ENCODE measurements at regions not wholly inside any gene's neighbourhood (a gene's known extent, or its start where the extent isn't known, plus 50 kb on each side); places are given as distances from the start of the nearest gene placed in this dataset.

- H3K9me3 ChIP-seq, result no peaks in the 10 kb centered on the region
- H3K4me3 ChIP-seq, result no peak overlapping the region
- no peak overlapping the region for H3K27ac ChIP-seq
- no peak for DNase-seq
- TF ChIP-seq EP300 (IDR thresholded peaks at IDR 0.05) (no peak), POLR2A (IDR thresholded peaks at IDR 0.05) (no peak), CTCF (IDR thresholded peaks at IDR 0.05) (no peak), POLR2AphosphoS5 (IDR thresholded peaks at IDR 0.05) (no peak)
- intact Hi-C loops (cut with DNase I), result no loop called here
- H3K27me3 ChIP-seq, result no peaks in the 10 kb centered on the region
- H3K4me1 ChIP-seq, result no peaks in the 10 kb centered on the region
- WGBS, 2 donors, result 64 to 77% methylated on average over 3 of the region's 3 CpGs
- no peaks in the 10 kb centered on the region for H3K36me3 ChIP-seq
Observed at GRCh38 chr12:32031109-32031508, 71.9 kb downstream of the RESF1 start.

- no peaks in the 10 kb centered on the region for H3K27me3 ChIP-seq
- WGBS, 2 donors, result 53 to 75% methylated on average over 7 of the region's 7 CpGs
- H3K9me3 ChIP-seq, result no peaks in the 10 kb centered on the region
- no peak for DNase-seq
- intact Hi-C loops (cut with DNase I), result no loop called here
- H3K36me3 ChIP-seq, result no peaks in the 10 kb centered on the region
- TF ChIP-seq EP300 (IDR thresholded peaks at IDR 0.05) (no peak), CTCF (IDR thresholded peaks at IDR 0.05) (no peak), POLR2AphosphoS5 (IDR thresholded peaks at IDR 0.05) (no peak), POLR2A (IDR thresholded peaks at IDR 0.05) (no peak)
- H3K4me1 ChIP-seq, result no peaks in the 10 kb centered on the region
- H3K27ac ChIP-seq, result no peak overlapping the region
- H3K4me3 ChIP-seq, result no peak overlapping the region
Observed at GRCh38 chr12:32032205-32032810, 73.1 kb downstream of the RESF1 start.

GRCh38 chr12:32033406-32033805 is 73.2 kb upstream of the BICD1 start:
- H3K36me3 ChIP-seq, result no peaks in the 10 kb centered on the region
- H3K4me1 ChIP-seq, result no peaks in the 10 kb centered on the region
- intact Hi-C loops (cut with DNase I), result no loop called here
- 84 to 86% methylated on average over 2 of the region's 2 CpGs for WGBS, 2 donors
- TF ChIP-seq CTCF (IDR thresholded peaks at IDR 0.05) (no peak), POLR2AphosphoS5 (IDR thresholded peaks at IDR 0.05) (no peak), POLR2A (IDR thresholded peaks at IDR 0.05) (no peak), EP300 (IDR thresholded peaks at IDR 0.05) (no peak)
- no peaks in the 10 kb centered on the region for H3K27me3 ChIP-seq
- no peak overlapping the region for H3K27ac ChIP-seq
- H3K4me3 ChIP-seq, result no peak overlapping the region
- no peak for DNase-seq
- no peaks in the 10 kb centered on the region for H3K9me3 ChIP-seq

GRCh38 chr12:32034045-32034444 is 72.6 kb upstream of the BICD1 start:
- Histone ChIP-seq H3K9me3 (no peaks in the 10 kb centered on the region), H3K27ac (no peak overlapping the region), H3K4me3 (no peak overlapping the region), H3K27me3 (no peaks in the 10 kb centered on the region), H3K36me3 (no peaks in the 10 kb centered on the region), H3K4me1 (no peaks in the 10 kb centered on the region)
- DNase-seq, result no peak
- WGBS, 2 donors, result 58 to 82% methylated on average over 2 of the region's 2 CpGs
- TF ChIP-seq POLR2AphosphoS5 (IDR thresholded peaks at IDR 0.05), result no peak
- no peak for TF ChIP-seq POLR2A (IDR thresholded peaks at IDR 0.05)
- no peak for TF ChIP-seq EP300 (IDR thresholded peaks at IDR 0.05)
- no peak for TF ChIP-seq CTCF (IDR thresholded peaks at IDR 0.05)
- intact Hi-C loops (cut with DNase I), result no loop called here

Measured in sigmoid colon (tissue), 6 donors.